GM12878 (cell line): ENCODE measurements at regions not wholly inside any gene's neighbourhood (a gene's known extent, or its start where the extent isn't known, plus 50 kb on each side); places are given as distances from the start of the nearest gene placed in this dataset.

Source experiments
- ATAC-seq: fragments of 200-7000 bp; cut with Tn5 transposase; 3 replicates; pipeline ENCODE4 v1.9.1; 2020; ENCODE audit warnings: mild to moderate bottlenecking, moderate library complexity
- BruUV-seq: library from RNA; stranded (reverse); fragments of 400-500 nt; replicated peaks from 2 replicates; lab custom pipeline; 2021; lab: Mats Ljungman, UMichigan
- CTCF ChIA-PET: fragments of 300-600 bp; sonication (Branson Sonifier 250); formaldehyde crosslinking; extraction: SDS; loops from one replicate; lab custom pipeline; 2021; ENCODE audit warnings: inconsistent platforms; lab: Yijun Ruan, JAX
- POLR2A ChIA-PET: fragments of 350-600 bp; formaldehyde crosslinking; extraction: SDS; loops from one replicate; lab custom pipeline; 2021; ENCODE audit warnings: inconsistent platforms; lab: Charles Lee
- RAD21 ChIA-PET: fragments of 300-600 bp; sonication (Branson Sonifier 250); formaldehyde crosslinking; loops from one replicate; lab custom pipeline; 2023; ENCODE audit warnings: antibody characterized with exemption; ENCODE audit not compliant: unreplicated experiment; lab: Charles Lee
- SMC1A ChIA-PET: fragments of 300-600 bp; sonication (Branson Sonifier 250); formaldehyde crosslinking; loops from one replicate; lab custom pipeline; 2023; ENCODE audit not compliant: unreplicated experiment, uncharacterized antibody; lab: Charles Lee
- DNase-seq: peaks from one replicate; pipeline ENCODE4 v3.0.0-alpha.2; 2011; ENCODE audit warnings: low read depth, low spot score
- FAIRE-seq: peaks from 3 replicates; lab custom pipeline; 2011; peaks lifted over from hg19 to GRCh38; lab: Jason Lieb, UNC
- H2AFZ ChIP-seq: 2 replicates; pipeline ENCODE4 v1.6.0; 2011; ENCODE audit warnings: low read depth, low read length, control low read depth; ENCODE audit not compliant: control insufficient read depth
- H3K27ac ChIP-seq: 2 replicates; pipeline ENCODE4 v1.5.1; 2011; ENCODE audit warnings: control low read depth; ENCODE audit not compliant: control insufficient read depth, insufficient read depth
- H3K27me3 ChIP-seq, 2 experiments: replicated peaks in 1 of 2; 2 replicates each; pipeline versions ENCODE4 v1.6.0 to v1.6.1; 2011; ENCODE audit warnings: low read length in 1 of 2; ENCODE audit not compliant: control insufficient read depth in 2 of 2, insufficient read depth in 2 of 2
- H3K36me3 ChIP-seq, 2 experiments: 2 replicates each; pipeline ENCODE4 v1.5.1; 2011; ENCODE audit warnings: low read length in 1 of 2; ENCODE audit not compliant: control insufficient read depth in 2 of 2, insufficient read depth in 2 of 2
- H3K4me1 ChIP-seq: 2 replicates; pipeline ENCODE4 v1.6.1; 2011; ENCODE audit warnings: mild to moderate bottlenecking, low read length, moderate library complexity, mixed read lengths; ENCODE audit not compliant: control insufficient read depth, insufficient read depth
- H3K4me2 ChIP-seq: 2 replicates; pipeline ENCODE4 v1.6.0; 2011; ENCODE audit warnings: control low read depth; ENCODE audit not compliant: control insufficient read depth, insufficient read depth
- H3K4me3 ChIP-seq: fragments of 200-600 bp; sonication (generic); 2 replicates; pipeline ENCODE4 v1.5.1; 2016
- H3K79me2 ChIP-seq: 2 replicates; pipeline ENCODE4 v1.6.0; 2011; ENCODE audit warnings: low read length; ENCODE audit not compliant: control insufficient read depth, insufficient read depth
- H3K9ac ChIP-seq: 2 replicates; pipeline ENCODE4 v1.8.0; 2011; ENCODE audit warnings: low read length, control low read depth, mixed read lengths; ENCODE audit not compliant: control insufficient read depth, insufficient read depth
- H3K9me3 ChIP-seq: replicated peaks from 3 replicates; pipeline ENCODE4 v1.5.1; 2011; ENCODE audit warnings: mild to moderate bottlenecking, low read length; ENCODE audit not compliant: control insufficient read depth, insufficient read depth
- H4K20me1 ChIP-seq: 2 replicates; pipeline ENCODE4 v1.6.0; 2011; ENCODE audit not compliant: control insufficient read depth, insufficient read depth
- CREM ChIP-seq: IDR thresholded peaks from 2 replicates; pipeline ENCODE4 v1.6.1; 2014; ENCODE audit warnings: antibody characterized with exemption, low read depth
- DPF2 ChIP-seq: fragments of 450-650 bp; IDR thresholded peaks from 2 replicates; pipeline ENCODE4 v1.6.1; 2017; ENCODE audit warnings: mild to moderate bottlenecking
- E2F4 ChIP-seq: IDR thresholded peaks from 2 replicates; pipeline ENCODE4 v1.6.1; 2012; ENCODE audit warnings: low read depth, low read length, improper control_type of control experiment
- IKZF1 ChIP-seq: fragments of 450-650 bp; conservative IDR thresholded peaks from 2 replicates; pipeline ENCODE4 v1.6.1; 2017; ENCODE audit warnings: antibody characterized with exemption, mild to moderate bottlenecking
- IRF5 ChIP-seq: fragments of 450-650 bp; IDR thresholded peaks from 2 replicates; pipeline ENCODE4 v1.6.1; 2017; ENCODE audit warnings: borderline replicate concordance
- LARP7 ChIP-seq: fragments of 450-650 bp; IDR thresholded peaks from 2 replicates; pipeline ENCODE4 v1.6.1; 2017; ENCODE audit warnings: mild to moderate bottlenecking
- NFXL1 ChIP-seq: fragments of 450-650 bp; IDR thresholded peaks from 2 replicates; pipeline ENCODE4 v1.6.1; 2017; ENCODE audit warnings: antibody characterized with exemption, mild to moderate bottlenecking, borderline replicate concordance
- RBBP5 ChIP-seq: fragments of 200-600 bp; sonication (generic); conservative IDR thresholded peaks from 2 replicates; pipeline ENCODE4 v1.6.1; 2016
- TCF12 ChIP-seq: IDR thresholded peaks from 2 replicates; pipeline ENCODE4 v1.6.1; 2011; ENCODE audit warnings: low read depth, mild to moderate bottlenecking, low read length
- WGBS: methylation state at CpG from one replicate; pipeline ENCODE4 v1.1.6; 2016; ENCODE audit warnings: low lambda C conversion rate; ENCODE audit not compliant: insufficient replicate concordance, insufficient coverage; ENCODE audit errors: missing lambda C conversion rate; 5-methylcytosine and 5-hydroxymethylcytosine counted together
- in situ Hi-C: fragments of 300-500 bp; cut with MboI; formaldehyde crosslinking; loops from 9 replicates; pipeline ENCODE4 v1.14.3; 2018; ENCODE audit warnings: mixed read lengths
- intact Hi-C: fragments of 100-400 bp; cut with micrococcal nuclease; formaldehyde crosslinking; loops from one replicate; pipeline ENCODE4 v1.14.2; 2022; ENCODE audit not compliant: unreplicated experiment

GRCh38 chr2:57333221-57333620, 713.4 kb upstream of the VRK2 start:
- ChIA-PET SMC1A (interaction anchor here (0.6 to 2.0 kb wide), 2 partner anchors 22 to 78 kb away, joined by 3 to 5 read pairs; no protein-coding TSS in a partner anchor), RAD21 (no interaction called here), POLR2A (no interaction called here), CTCF (interaction anchor here (1.2 kb wide), 1 partner anchor 18 kb away, joined by 3 read pairs; no protein-coding TSS in a partner anchor)
- no peaks in the 10 kb centered on the region for H3K9me3 ChIP-seq
- no peaks in the 10 kb centered on the region for H3K27me3 ChIP-seq
- 0% methylated on average over 1 of the region's 1 CpG for WGBS
- no TSS peak for BruUV-seq
- H3K27ac ChIP-seq = no peak overlapping the region
- ATAC-seq (no peak), DNase-seq (no peak), FAIRE-seq (no peak)
- in situ Hi-C loops (no loop called here), intact Hi-C loops (no loop called here)
- H4K20me1 ChIP-seq = no peaks in the 10 kb centered on the region
- H3K4me2 ChIP-seq = no peak overlapping the region
- H3K36me3 ChIP-seq = no peaks in the 10 kb centered on the region
- no peaks in the 10 kb centered on the region for H3K79me2 ChIP-seq
- H3K4me1 ChIP-seq = no peaks in the 10 kb centered on the region
- no peak for TF ChIP-seq TCF12
- TF ChIP-seq LARP7 = no peak
- no peak for TF ChIP-seq NFXL1
- TF ChIP-seq CREM = no peak
- no peak for TF ChIP-seq DPF2
- TF ChIP-seq IRF5 = no peak
- no peak for TF ChIP-seq RBBP5
- no peak overlapping the region for H2AFZ ChIP-seq
- no peak overlapping the region for H3K9ac ChIP-seq
- no peak overlapping the region for H3K4me3 ChIP-seq

- no peak for FAIRE-seq
Observed at GRCh38 chr2:57343391-57344006, 703.1 kb upstream of the VRK2 start.

More at GRCh38 chr2:57343391-57344006, 703.1 kb upstream of the VRK2 start:
- no TSS peak for BruUV-seq
- Histone ChIP-seq H3K9me3 (no peaks in the 10 kb centered on the region), H3K4me2 (no peak overlapping the region), H3K79me2 (no peaks in the 10 kb centered on the region), H3K4me3 (no peak overlapping the region), H4K20me1 (no peaks in the 10 kb centered on the region), H3K36me3 (no peaks in the 10 kb centered on the region), H3K27ac (no peak overlapping the region), H3K27me3 (no peaks in the 10 kb centered on the region), H2AFZ (no peak overlapping the region), H3K4me1 (no peaks in the 10 kb centered on the region), H3K9ac (no peak overlapping the region)
- 0% methylated on average over 1 of the region's 1 CpG for WGBS
- intact Hi-C loops (no loop called here), in situ Hi-C loops (no loop called here)
- TF ChIP-seq E2F4 (no peak), DPF2 (no peak), IKZF1 (no peak)
- ChIA-PET CTCF (no interaction called here), RAD21 (no interaction called here), POLR2A (no interaction called here), SMC1A (no interaction called here)
- peak; percentile 71 for ATAC-seq
- DNase-seq = no peak
